H1 (cell line): ENCODE measurements at regions not wholly inside any gene's neighbourhood (a gene's known extent, or its start where the extent isn't known, plus 50 kb on each side); places are given as distances from the start of the nearest gene placed in this dataset.

Source experiments
- CTCF ChIA-PET: fragments of 300-600 bp; sonication (Branson Sonifier 250); formaldehyde crosslinking; loops from one replicate; lab custom pipeline; 2021; ENCODE audit not compliant: partially characterized antibody; lab: Charles Lee
- POLR2A ChIA-PET: fragments of 300-600 bp; sonication (Branson Sonifier 250); formaldehyde crosslinking; loops from one replicate; lab custom pipeline; 2021; ENCODE audit warnings: inconsistent platforms; ENCODE audit not compliant: partially characterized antibody; lab: Charles Lee
- DNase-seq, 2 experiments: peaks; one replicate each; pipeline versions ENCODE4 v3.0.0 to v3.0.0-alpha.2; 2010 to 2022; ENCODE audit warnings: low spot score in 2 of 2, low read depth in 1 of 2, mixed read lengths in 1 of 2
- FAIRE-seq: peaks from 2 replicates; lab custom pipeline; 2011; peaks lifted over from hg19 to GRCh38; lab: Jason Lieb, UNC
- H2AFZ ChIP-seq: 2 replicates; pipeline ENCODE4 v1.8.1; 2012; ENCODE audit warnings: low read length, inconsistent platforms
- H2AK5ac ChIP-seq: 2 replicates; pipeline ENCODE4 v1.6.1; 2013; ENCODE audit warnings: low read depth, low read length
- H2BK120ac ChIP-seq: replicated peaks from 2 replicates; pipeline ENCODE3; 2013; ENCODE audit warnings: low read depth, low read length, inconsistent platforms
- H2BK12ac ChIP-seq: 2 replicates; pipeline ENCODE4 v1.6.1; 2013; ENCODE audit warnings: low read depth, low read length
- H2BK15ac ChIP-seq: 2 replicates; pipeline ENCODE4 v1.6.1; 2013; ENCODE audit warnings: low read length
- H2BK20ac ChIP-seq: 2 replicates; pipeline ENCODE4 v1.6.1; 2013; ENCODE audit warnings: low read length
- H2BK5ac ChIP-seq: 2 replicates; pipeline ENCODE4 v1.6.1; 2013; ENCODE audit warnings: low read depth, low read length
- H3K14ac ChIP-seq: 2 replicates; pipeline ENCODE4 v1.6.1; 2013; ENCODE audit warnings: inconsistent platforms; ENCODE audit not compliant: insufficient read length
- H3K18ac ChIP-seq: 2 replicates; pipeline ENCODE4 v1.6.1; 2013; ENCODE audit warnings: low read length; ENCODE audit errors: extremely low read depth
- H3K23ac ChIP-seq: 2 replicates; pipeline ENCODE4 v1.6.1; 2013; ENCODE audit warnings: inconsistent platforms; ENCODE audit not compliant: insufficient read length
- H3K23me2 ChIP-seq: 2 replicates; pipeline ENCODE4 v1.6.1; 2013; ENCODE audit warnings: low read depth, low read length
- H3K27ac ChIP-seq: 2 replicates; pipeline ENCODE4 v1.6.1; 2011; ENCODE audit warnings: low read depth, low read length, inconsistent platforms
- H3K27me3 ChIP-seq, 4 experiments: replicated peaks in 1 of 4; 1 replicate in 1 of 4; 2 replicates in 3 of 4; pipeline versions ENCODE4 v1.6.1 to v1.8.1; 2011 to 2013; ENCODE audit warnings: low read length in 3 of 4, mild to moderate bottlenecking in 3 of 4, inconsistent platforms in 2 of 4, mixed read lengths in 2 of 4, moderate library complexity in 1 of 4; ENCODE audit not compliant: control insufficient read depth in 3 of 4, insufficient read depth in 3 of 4; ENCODE audit errors: extremely low read depth in 1 of 4
- H3K36me3 ChIP-seq, 4 experiments: 2 replicates each; pipeline versions ENCODE4 v1.6.1 to v1.8.1; 2011 to 2013; ENCODE audit warnings: mild to moderate bottlenecking in 4 of 4, low read length in 3 of 4, moderate library complexity in 2 of 4, control low read depth in 1 of 4, inconsistent platforms in 1 of 4; ENCODE audit not compliant: insufficient read depth in 4 of 4, control insufficient read depth in 2 of 4
- H3K4ac ChIP-seq: replicated peaks from 2 replicates; pipeline ENCODE3; 2013; ENCODE audit warnings: low read length, low read depth, mixed read lengths, inconsistent platforms; ENCODE audit not compliant: insufficient read length
- H3K4me1 ChIP-seq, 4 experiments: replicated peaks in 1 of 4; 1 replicate in 1 of 4; 2 replicates in 3 of 4; pipeline versions ENCODE4 v1.6.1 to v1.8.1; 2011 to 2013; ENCODE audit warnings: low read length in 3 of 4, inconsistent platforms in 2 of 4, mixed read lengths in 1 of 4; ENCODE audit not compliant: insufficient read depth in 4 of 4, control insufficient read depth in 3 of 4
- H3K4me2 ChIP-seq, 2 experiments: 2 replicates each; pipeline versions ENCODE4 v1.6.1 to v1.8.1; 2011 to 2013; ENCODE audit warnings: low read depth in 2 of 2, low read length in 2 of 2, control low read depth in 1 of 2, inconsistent platforms in 1 of 2, mild to moderate bottlenecking in 1 of 2; ENCODE audit not compliant: insufficient read depth in 1 of 2
- H3K4me3 ChIP-seq, 4 experiments: fragments of 200-600, 300-600 bp in 1 of 4; sonication (generic), shearing (Covaris generic), sonication (Bioruptor Twin) in 1 of 4; 2 replicates each; pipeline versions ENCODE4 v1.5.1 to v1.8.1; 2011 to 2016; ENCODE audit warnings: low read length in 4 of 4, low read depth in 3 of 4, control low read depth in 2 of 4, inconsistent platforms in 2 of 4, mild to moderate bottlenecking in 2 of 4, mixed read lengths in 1 of 4, moderate library complexity in 1 of 4; ENCODE audit not compliant: insufficient read depth in 2 of 4; ENCODE audit errors: extremely low read depth in 1 of 4
- H3K56ac ChIP-seq: replicated peaks from 2 replicates; pipeline ENCODE3; 2013; ENCODE audit warnings: low read depth, mild to moderate bottlenecking, mixed read lengths, low read length, inconsistent platforms; ENCODE audit not compliant: insufficient read length
- H3K79me1 ChIP-seq: 2 replicates; pipeline ENCODE4 v1.6.1; 2013; ENCODE audit warnings: low read depth, low read length, control low read depth
- H3K79me2 ChIP-seq, 2 experiments: 2 replicates each; pipeline versions ENCODE4 v1.6.1 to v1.8.1; 2012 to 2013; ENCODE audit warnings: low read length in 2 of 2, mild to moderate bottlenecking in 2 of 2, inconsistent platforms in 1 of 2; ENCODE audit not compliant: insufficient read depth in 2 of 2, control insufficient read depth in 1 of 2
- H3K9ac ChIP-seq, 4 experiments: replicated peaks in 1 of 4; 1 replicate in 1 of 4; 2 replicates in 3 of 4; pipeline versions ENCODE4 v1.6.1 to v1.8.1; 2011 to 2013; ENCODE audit warnings: low read depth in 3 of 4, low read length in 3 of 4, control low read depth in 2 of 4, mild to moderate bottlenecking in 2 of 4, moderate library complexity in 2 of 4, inconsistent platforms in 1 of 4; ENCODE audit errors: extremely low read depth in 1 of 4
- H3K9me3 ChIP-seq, 2 experiments: 2 replicates each; pipeline versions ENCODE4 v1.6.1 to v1.8.1; 2012 to 2013; ENCODE audit warnings: mild to moderate bottlenecking in 2 of 2, moderate library complexity in 2 of 2, control low read depth in 1 of 2, inconsistent platforms in 1 of 2, low read depth in 1 of 2, low read length in 1 of 2, mixed read lengths in 1 of 2; ENCODE audit not compliant: insufficient read depth in 2 of 2
- H4K20me1 ChIP-seq, 2 experiments: replicated peaks in 1 of 2; 2 replicates each; pipeline versions ENCODE3 to v1.8.1; 2011 to 2013; ENCODE audit warnings: inconsistent platforms in 2 of 2, low read length in 2 of 2, mild to moderate bottlenecking in 1 of 2; ENCODE audit not compliant: insufficient read depth in 2 of 2, control insufficient read depth in 1 of 2
- H4K5ac ChIP-seq: 2 replicates; pipeline ENCODE4 v1.6.1; 2013; ENCODE audit warnings: low read length, low read depth, mixed read lengths, inconsistent platforms; ENCODE audit not compliant: insufficient read length
- H4K8ac ChIP-seq: 2 replicates; pipeline ENCODE4 v1.8.0; 2013; ENCODE audit warnings: mild to moderate bottlenecking, moderate library complexity, low read length, inconsistent platforms; ENCODE audit not compliant: insufficient read depth; ENCODE audit errors: extremely low read depth
- H4K91ac ChIP-seq: replicated peaks from 2 replicates; pipeline ENCODE3; 2013; ENCODE audit warnings: low read length, mixed read lengths, inconsistent platforms; ENCODE audit not compliant: insufficient read length
- BCL11A ChIP-seq, 2 experiments: IDR thresholded peaks; one replicate each; pipeline ENCODE4 v1.6.1; 2011; ENCODE audit warnings: low read depth in 2 of 2, low read length in 2 of 2, mild to moderate bottlenecking in 2 of 2
- CTBP2 ChIP-seq: IDR thresholded peaks from 2 replicates; pipeline ENCODE4 v1.7.0; 2011; ENCODE audit warnings: borderline replicate concordance, mild to moderate bottlenecking, moderate library complexity, mixed read lengths, low read length; ENCODE audit not compliant: insufficient read depth, insufficient read length
- GTF2F1 ChIP-seq: IDR thresholded peaks from 2 replicates; pipeline ENCODE4 v1.6.1; 2012; ENCODE audit warnings: low read depth, low read length, improper control_type of control experiment, borderline replicate concordance
- HDAC2 ChIP-seq, 2 experiments: fragments of 300-600 bp in 1 of 2; sonication (generic) in 1 of 2; IDR thresholded peaks; 2 replicates each; pipeline ENCODE4 v1.6.1; 2011 to 2012; ENCODE audit warnings: low read depth in 2 of 2, low read length in 2 of 2, mild to moderate bottlenecking in 2 of 2, moderate library complexity in 2 of 2, borderline replicate concordance in 1 of 2, inconsistent platforms in 1 of 2
- NRF1 ChIP-seq: IDR thresholded peaks from 2 replicates; pipeline ENCODE4 v1.6.1; 2011; ENCODE audit warnings: mild to moderate bottlenecking, low read depth, low read length, improper control_type of control experiment
- POU5F1 ChIP-seq: IDR thresholded peaks from 2 replicates; pipeline ENCODE4 v1.6.1; 2011; ENCODE audit warnings: low read depth, mild to moderate bottlenecking, low read length, moderate library complexity
- RFX5 ChIP-seq: IDR thresholded peaks from 2 replicates; pipeline ENCODE4 v1.6.1; 2011; ENCODE audit warnings: low read depth, low read length, improper control_type of control experiment, borderline replicate concordance
- SAP30 ChIP-seq: fragments of 300-600 bp; sonication (generic); IDR thresholded peaks from 2 replicates; pipeline ENCODE4 v1.7.1; 2012; ENCODE audit warnings: low read length, moderate library complexity, mild to moderate bottlenecking, inconsistent platforms; ENCODE audit not compliant: insufficient read depth, insufficient replicate concordance
- SIX5 ChIP-seq: IDR thresholded peaks from 2 replicates; pipeline ENCODE4 v1.6.1; 2011; ENCODE audit warnings: mild to moderate bottlenecking, low read depth, low read length
- SUZ12 ChIP-seq: fragments of 200-600 bp; sonication (generic); IDR thresholded peaks from 2 replicates; pipeline ENCODE4 v1.6.1; 2012; ENCODE audit warnings: mild to moderate bottlenecking, inconsistent platforms, low read length, moderate library complexity, mixed read lengths
- ZNF274 ChIP-seq: IDR thresholded peaks from 2 replicates; pipeline ENCODE4 v1.7.0; 2012; ENCODE audit warnings: low read length, borderline replicate concordance; ENCODE audit errors: extremely low read depth
- WGBS, 2 experiments: shearing (Covaris generic) in 1 of 2; methylation state at CpG; one replicate each; pipeline versions ENCODE4 v1.1.6 to v1.1.7; 2013 to 2015; ENCODE audit warnings: low lambda C conversion rate in 2 of 2, mixed read lengths in 2 of 2, inconsistent platforms in 1 of 2, low coverage in 1 of 2, missing lambda C conversion rate in 1 of 2; ENCODE audit not compliant: insufficient replicate concordance in 2 of 2, insufficient coverage in 1 of 2, insufficient read length in 1 of 2; ENCODE audit errors: extremely low coverage in 1 of 2, missing lambda C conversion rate in 1 of 2; 5-methylcytosine and 5-hydroxymethylcytosine counted together
- TF ChIP-seq, protein P1 (sequence below): IDR thresholded peaks from 2 replicates; pipeline ENCODE4 v1.6.1; 2012; ENCODE audit warnings: inconsistent platforms

DNA sequence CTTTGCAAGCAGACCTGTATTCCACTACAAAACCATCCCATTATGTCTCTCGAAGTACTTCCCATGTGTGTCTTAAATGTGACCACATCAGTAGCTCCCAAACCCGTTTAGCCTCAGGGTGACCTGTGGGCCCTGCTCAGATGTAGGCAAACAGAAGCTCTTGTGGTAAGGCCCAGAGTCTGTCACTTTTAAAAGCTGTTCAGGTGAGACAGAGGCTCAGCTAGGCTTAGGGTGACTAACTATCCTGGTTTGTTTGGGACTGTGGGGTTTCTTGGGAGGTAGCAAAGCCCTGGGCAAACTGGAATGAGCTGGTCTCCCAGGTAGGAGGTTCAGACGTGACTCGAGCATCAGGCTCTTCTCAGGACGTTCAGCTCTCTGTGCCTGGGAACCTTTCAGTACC lies 64.5 kb upstream of the VASH1 start:
- POLR2A ChIA-PET, result interaction anchor here (0.6 kb wide), 1 partner anchor 82 kb away, joined by 3 read pairs; no protein-coding TSS in a partner anchor
- Histone ChIP-seq H2AK5ac (no peak overlapping the region), H3K4me2 (no peak overlapping the region), H3K4ac (no peak overlapping the region), H2BK20ac (no peak overlapping the region), H3K4me3 (no peak overlapping the region), H3K27me3 (no peaks in the 10 kb centered on the region), H3K56ac (no peak overlapping the region), H3K4me1 (no peaks in the 10 kb centered on the region), H3K9me3 (no peaks in the 10 kb centered on the region), H4K91ac (no peak overlapping the region), H3K23ac (no peak overlapping the region), H3K18ac (no peak overlapping the region), H2BK12ac (0 out of 2 replicates have a peak overlapping the region, but pooled peaks have one; percentile 1), H3K79me1 (no peaks in the 10 kb centered on the region)
- WGBS, 2 experiments, result 88% methylated on average over 4 of the region's 5 CpGs; no CpG with 5 or more reads in 1 of the 2 experiments
- no peak for FAIRE-seq
- TF ChIP-seq SIX5 (no peak), GTF2F1 (no peak), NRF1 (no peak), POU5F1 (no peak), SAP30 (no peak), HDAC2 (IDR thresholded peaks at IDR 0.05; ENCODE audit: borderline replicate concordance in 1 of 2, low read depth in 2 of 2, low read length in 2 of 2) (no peak), SUZ12 (no peak), BCL11A (IDR thresholded peaks at IDR 0.05; ENCODE audit: low read depth in 2 of 2, low read length in 2 of 2) (no peak), CTBP2 (no peak), ZNF274 (no peak), RFX5 (no peak)
- TF ChIP-seq, protein P1, sequence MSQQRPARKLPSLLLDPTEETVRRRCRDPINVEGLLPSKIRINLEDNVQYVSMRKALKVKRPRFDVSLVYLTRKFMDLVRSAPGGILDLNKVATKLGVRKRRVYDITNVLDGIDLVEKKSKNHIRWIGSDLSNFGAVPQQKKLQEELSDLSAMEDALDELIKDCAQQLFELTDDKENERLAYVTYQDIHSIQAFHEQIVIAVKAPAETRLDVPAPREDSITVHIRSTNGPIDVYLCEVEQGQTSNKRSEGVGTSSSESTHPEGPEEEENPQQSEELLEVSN, result no peak
- TF ChIP-seq, all 59 proteins: peak for 0
- Histone ChIP-seq H2AFZ (no peak overlapping the region), H3K9ac (no peak overlapping the region), H3K14ac (no peak overlapping the region), H4K8ac (no peak overlapping the region; the same call in 1 of the 2 replicates), H2BK120ac (no peak overlapping the region), H4K20me1 (no peaks in the 10 kb centered on the region), H3K36me3 (no peaks in the 10 kb centered on the region), H3K27ac (no peak overlapping the region), H2BK5ac (no peak overlapping the region), H4K5ac (no peak overlapping the region), H3K23me2 (no peaks in the 10 kb centered on the region), H2BK15ac (no peak overlapping the region), H3K79me2 (no peaks in the 10 kb centered on the region)
- DNase-seq, result no peak
- CTCF ChIA-PET, result interaction anchor here (0.6 to 2.7 kb wide), 8 partner anchors 14 to 1081 kb away, joined by 3 to 18 read pairs (median 3); no protein-coding TSS in a partner anchor
